ENCODE measurements at regions not wholly inside any gene's neighbourhood (a gene's known extent, or its start where the extent isn't known, plus 50 kb on each side); places are given as distances from the start of the nearest gene placed in this dataset.

DNA sequence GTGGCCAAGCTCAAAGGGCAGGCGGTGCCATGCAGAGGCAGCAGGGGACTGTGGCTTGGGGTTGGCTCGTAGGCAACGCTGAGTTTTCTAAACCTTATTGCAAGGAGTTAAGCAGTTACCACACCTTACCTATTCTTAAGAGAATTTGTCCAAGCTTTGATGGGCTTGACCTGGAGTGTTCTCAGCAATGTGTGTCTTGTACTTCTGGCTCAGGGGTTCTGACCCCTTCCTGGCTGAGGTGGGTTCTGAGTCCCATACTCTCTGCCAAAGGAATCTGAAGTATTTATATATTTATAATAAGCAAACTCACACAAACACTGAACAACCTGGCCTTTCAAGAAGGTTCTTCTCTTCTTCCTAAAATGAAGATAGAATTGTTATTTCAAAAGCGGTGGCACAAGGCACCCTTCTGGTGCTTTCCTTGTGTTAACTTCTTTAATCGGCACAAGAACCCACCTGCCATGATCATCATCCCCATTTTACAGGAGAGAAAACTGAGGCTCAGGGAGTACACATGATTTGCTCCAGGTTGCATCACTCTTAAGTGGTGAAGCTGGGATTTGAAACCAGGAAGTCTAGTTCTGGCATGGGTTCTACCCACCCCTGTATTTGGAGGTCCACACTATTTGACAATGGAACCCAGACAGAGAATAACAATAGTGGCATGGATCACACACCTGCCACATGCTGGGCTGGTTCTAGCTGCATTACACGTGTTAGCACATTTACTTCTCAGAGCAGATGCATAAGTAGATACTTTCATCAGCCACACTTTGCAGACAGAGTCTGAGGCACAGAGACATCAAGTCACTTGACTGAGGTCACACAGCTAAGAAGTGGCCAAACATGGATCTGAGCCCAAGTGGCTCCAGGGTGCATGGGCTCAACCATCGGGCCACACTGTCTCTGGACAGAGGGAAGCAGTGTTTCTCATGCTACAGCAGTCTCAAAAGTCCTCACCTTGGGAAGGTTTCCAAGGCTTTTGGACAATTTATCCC is 224.0 kb downstream of the AACS start:
- H3K4me3 ChIP-seq (ENCODE audit: low read depth in 1 of 2, low read length in 2 of 2): no peak overlapping the region
- no peaks in the 10 kb centered on the region for H3K27me3 ChIP-seq (ENCODE audit: low read depth, low read length)
- no peaks in the 10 kb centered on the region for H3K4me1 ChIP-seq (ENCODE audit: control insufficient read depth in 1 of 2, insufficient read depth in 2 of 2, low read length in 2 of 2)
- peaks cover 0 to 12% of the 10 kb centered on the region in 2 donors for H3K9me3 ChIP-seq (ENCODE audit: control insufficient read depth in 1 of 2, low read length in 2 of 2)
- H3K27ac ChIP-seq (ENCODE audit: low read length): no peak overlapping the region
- no peaks in the 10 kb centered on the region for H3K36me3 ChIP-seq (ENCODE audit: control insufficient read depth in 1 of 2, insufficient read depth in 2 of 2, low read length in 2 of 2)

GRCh38 chr12:125289970-125290369 is 224.7 kb downstream of the AACS start:
- H3K4me1 ChIP-seq (ENCODE audit: control insufficient read depth in 1 of 2, insufficient read depth in 2 of 2, low read length in 2 of 2): no peaks in the 10 kb centered on the region
- no peaks in the 10 kb centered on the region for H3K36me3 ChIP-seq (ENCODE audit: control insufficient read depth in 1 of 2, insufficient read depth in 2 of 2, low read length in 2 of 2)
- H3K9me3 ChIP-seq (ENCODE audit: control insufficient read depth in 1 of 2, low read length in 2 of 2): peaks cover 0 to 12% of the 10 kb centered on the region in 2 donors
- no peaks in the 10 kb centered on the region for H3K27me3 ChIP-seq (ENCODE audit: low read depth, low read length)
- no peak overlapping the region for H3K27ac ChIP-seq (ENCODE audit: low read length)
- H3K4me3 ChIP-seq (ENCODE audit: low read depth in 1 of 2, low read length in 2 of 2): no peak overlapping the region

- Histone ChIP-seq H3K27ac (ENCODE audit: low read length) (no peak overlapping the region), H3K4me1 (ENCODE audit: control insufficient read depth in 1 of 2, insufficient read depth in 2 of 2, low read length in 2 of 2) (no peaks in the 10 kb centered on the region), H3K9me3 (ENCODE audit: control insufficient read depth in 1 of 2, low read length in 2 of 2) (peaks cover 0 to 12% of the 10 kb centered on the region in 2 donors), H3K36me3 (ENCODE audit: control insufficient read depth in 1 of 2, insufficient read depth in 2 of 2, low read length in 2 of 2) (no peaks in the 10 kb centered on the region), H3K4me3 (ENCODE audit: low read depth in 1 of 2, low read length in 2 of 2) (no peak overlapping the region), H3K27me3 (ENCODE audit: low read depth, low read length) (no peaks in the 10 kb centered on the region)
Observed at GRCh38 chr12:125292700-125293099, 227.5 kb downstream of the AACS start.

GRCh38 chr12:125295550-125295949 is 230.3 kb downstream of the AACS start:
- Histone ChIP-seq H3K27ac (ENCODE audit: low read length) (no peak overlapping the region), H3K27me3 (ENCODE audit: low read depth, low read length) (no peaks in the 10 kb centered on the region)

DNA sequence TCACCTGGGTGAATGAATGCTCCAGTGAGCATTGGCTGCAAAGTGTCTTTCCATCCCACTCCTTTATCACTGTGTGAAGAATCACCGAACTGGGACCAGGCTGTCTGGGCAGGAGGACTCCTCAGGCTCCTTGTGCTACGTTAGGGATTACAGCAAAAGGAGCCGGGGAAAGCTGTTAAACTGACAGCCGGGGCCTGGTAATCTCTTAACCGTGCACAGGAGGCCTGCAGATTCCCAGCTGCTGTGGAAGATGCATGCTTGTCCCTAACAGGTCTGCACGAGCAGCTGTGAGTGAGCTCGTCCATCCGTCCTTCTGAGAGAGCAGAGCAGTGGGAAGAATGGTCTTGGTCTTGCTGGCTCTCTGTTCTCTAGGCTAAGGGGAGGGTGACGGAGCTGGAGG is 231.5 kb downstream of the AACS start:
- no peak overlapping the region for H3K4me3 ChIP-seq (ENCODE audit: low read depth in 1 of 2, low read length in 2 of 2)
- H3K27me3 ChIP-seq (ENCODE audit: low read depth, low read length): no peaks in the 10 kb centered on the region
- H3K4me1 ChIP-seq (ENCODE audit: control insufficient read depth in 1 of 2, insufficient read depth in 2 of 2, low read length in 2 of 2): no peaks in the 10 kb centered on the region
- peaks cover 0 to 12% of the 10 kb centered on the region in 2 donors for H3K9me3 ChIP-seq (ENCODE audit: control insufficient read depth in 1 of 2, low read length in 2 of 2)
- no peak overlapping the region for H3K27ac ChIP-seq (ENCODE audit: low read length)
- H3K36me3 ChIP-seq (ENCODE audit: control insufficient read depth in 1 of 2, insufficient read depth in 2 of 2, low read length in 2 of 2): no peaks in the 10 kb centered on the region

More at GRCh38 chr12:125295550-125295949, 230.3 kb downstream of the AACS start:
- no peak overlapping the region for H3K4me3 ChIP-seq (ENCODE audit: low read depth in 1 of 2, low read length in 2 of 2)
- no peaks in the 10 kb centered on the region for H3K4me1 ChIP-seq (ENCODE audit: control insufficient read depth in 1 of 2, insufficient read depth in 2 of 2, low read length in 2 of 2)
- H3K36me3 ChIP-seq (ENCODE audit: control insufficient read depth in 1 of 2, insufficient read depth in 2 of 2, low read length in 2 of 2): no peaks in the 10 kb centered on the region
- peaks cover 0 to 12% of the 10 kb centered on the region in 2 donors for H3K9me3 ChIP-seq (ENCODE audit: control insufficient read depth in 1 of 2, low read length in 2 of 2)

DNA sequence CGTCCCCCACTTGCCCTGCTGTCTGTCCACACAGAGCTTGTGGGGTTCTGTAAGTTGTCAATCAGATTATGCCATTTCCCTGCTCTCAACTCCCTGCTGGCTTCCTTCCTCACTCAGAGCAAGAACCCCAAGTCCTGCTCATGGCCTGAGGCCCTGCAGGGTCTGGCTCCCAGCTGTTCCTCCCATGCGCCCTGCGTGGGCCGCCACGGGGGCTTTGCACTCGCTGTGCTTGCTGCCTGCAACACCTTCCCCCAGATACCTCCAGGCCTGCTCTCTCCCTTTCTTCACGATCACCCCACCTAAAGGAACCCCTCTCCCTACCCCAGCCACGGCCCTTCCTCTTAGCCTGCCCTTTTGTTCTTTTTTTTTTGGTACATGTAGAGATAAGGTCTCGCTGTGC is 234.6 kb downstream of the AACS start:
- Histone ChIP-seq H3K4me3 (ENCODE audit: low read depth in 1 of 2, low read length in 2 of 2) (no peak overlapping the region), H3K27me3 (ENCODE audit: low read depth, low read length) (no peaks in the 10 kb centered on the region), H3K4me1 (ENCODE audit: control insufficient read depth in 1 of 2, insufficient read depth in 2 of 2, low read length in 2 of 2) (no peaks in the 10 kb centered on the region), H3K27ac (ENCODE audit: low read length) (no peak overlapping the region), H3K9me3 (ENCODE audit: control insufficient read depth in 1 of 2, low read length in 2 of 2) (no peaks in the 10 kb centered on the region), H3K36me3 (ENCODE audit: control insufficient read depth in 1 of 2, insufficient read depth in 2 of 2, low read length in 2 of 2) (no peaks in the 10 kb centered on the region)

- Histone ChIP-seq H3K36me3 (ENCODE audit: control insufficient read depth in 1 of 2, insufficient read depth in 2 of 2, low read length in 2 of 2) (no peaks in the 10 kb centered on the region), H3K4me3 (ENCODE audit: low read depth in 1 of 2, low read length in 2 of 2) (no peak overlapping the region), H3K4me1 (ENCODE audit: control insufficient read depth in 1 of 2, insufficient read depth in 2 of 2, low read length in 2 of 2) (no peaks in the 10 kb centered on the region), H3K27ac (ENCODE audit: low read length) (no peak overlapping the region), H3K27me3 (ENCODE audit: low read depth, low read length) (no peaks in the 10 kb centered on the region), H3K9me3 (ENCODE audit: control insufficient read depth in 1 of 2, low read length in 2 of 2) (no peaks in the 10 kb centered on the region)
Observed at GRCh38 chr12:125300249-125300648, 235.0 kb downstream of the AACS start.

GRCh38 chr12:125303337-125303736 is 238.1 kb downstream of the AACS start:
- Histone ChIP-seq H3K4me1 (ENCODE audit: control insufficient read depth in 1 of 2, insufficient read depth in 2 of 2, low read length in 2 of 2) (no peaks in the 10 kb centered on the region), H3K4me3 (ENCODE audit: low read depth in 1 of 2, low read length in 2 of 2) (no peak overlapping the region), H3K9me3 (ENCODE audit: control insufficient read depth in 1 of 2, low read length in 2 of 2) (no peaks in the 10 kb centered on the region), H3K27me3 (ENCODE audit: low read depth, low read length) (no peaks in the 10 kb centered on the region), H3K27ac (ENCODE audit: low read length) (no peak overlapping the region), H3K36me3 (ENCODE audit: control insufficient read depth in 1 of 2, insufficient read depth in 2 of 2, low read length in 2 of 2) (no peaks in the 10 kb centered on the region)

DNA sequence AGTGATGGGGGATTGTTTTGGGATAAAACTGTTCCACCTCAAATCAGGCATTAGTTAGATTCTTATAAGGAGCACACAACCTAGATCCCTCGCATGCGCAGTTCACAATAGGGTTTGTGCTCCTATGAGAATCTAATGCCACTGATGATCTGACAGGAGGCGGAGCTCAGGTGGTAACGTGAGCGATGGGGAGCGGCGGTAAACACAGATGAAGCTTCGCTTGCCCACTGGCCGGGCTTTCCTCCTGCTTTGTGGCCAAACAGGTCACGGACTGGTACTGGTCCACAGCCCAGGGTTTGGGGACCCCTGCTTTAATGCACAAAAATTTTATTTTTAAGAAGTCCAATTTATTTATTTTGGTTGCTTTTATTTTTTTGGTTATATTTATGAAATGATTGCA is 238.8 kb downstream of the AACS start:
- no peaks in the 10 kb centered on the region for H3K9me3 ChIP-seq (ENCODE audit: control insufficient read depth in 1 of 2, low read length in 2 of 2)
- H3K36me3 ChIP-seq (ENCODE audit: control insufficient read depth in 1 of 2, insufficient read depth in 2 of 2, low read length in 2 of 2): no peaks in the 10 kb centered on the region
- H3K27me3 ChIP-seq (ENCODE audit: low read depth, low read length): no peaks in the 10 kb centered on the region
- H3K27ac ChIP-seq (ENCODE audit: low read length): no peak overlapping the region
- no peaks in the 10 kb centered on the region for H3K4me1 ChIP-seq (ENCODE audit: control insufficient read depth in 1 of 2, insufficient read depth in 2 of 2, low read length in 2 of 2)
- no peak overlapping the region for H3K4me3 ChIP-seq (ENCODE audit: low read depth in 1 of 2, low read length in 2 of 2)

DNA sequence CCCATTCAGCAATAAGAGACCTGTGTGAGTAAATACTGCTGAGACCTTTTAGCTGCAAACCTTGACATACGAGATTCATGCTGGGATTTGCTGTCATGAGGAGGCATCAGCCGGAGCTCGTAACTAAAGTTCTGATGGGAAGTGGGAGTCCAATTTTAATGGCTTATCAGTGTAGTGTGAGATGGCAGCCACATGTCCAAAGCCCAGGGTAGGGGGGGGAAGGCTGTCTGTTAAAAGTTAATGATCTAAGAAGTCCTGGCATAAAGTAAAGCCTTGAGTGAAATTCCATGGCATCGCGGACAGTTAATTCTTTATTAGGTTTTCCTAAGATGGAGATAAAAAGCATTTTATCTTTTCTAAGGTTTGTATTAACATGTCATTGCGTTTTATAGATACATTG is 240.0 kb downstream of the AACS start:
- no peaks in the 10 kb centered on the region for H3K36me3 ChIP-seq (ENCODE audit: control insufficient read depth in 1 of 2, insufficient read depth in 2 of 2, low read length in 2 of 2)
- no peak overlapping the region for H3K4me3 ChIP-seq (ENCODE audit: low read depth in 1 of 2, low read length in 2 of 2)
- no peaks in the 10 kb centered on the region for H3K4me1 ChIP-seq (ENCODE audit: control insufficient read depth in 1 of 2, insufficient read depth in 2 of 2, low read length in 2 of 2)
- no peak overlapping the region for H3K27ac ChIP-seq (ENCODE audit: low read length)
- no peaks in the 10 kb centered on the region for H3K9me3 ChIP-seq (ENCODE audit: control insufficient read depth in 1 of 2, low read length in 2 of 2)
- no peaks in the 10 kb centered on the region for H3K27me3 ChIP-seq (ENCODE audit: low read depth, low read length)

GRCh38 chr12:125310461-125310860 is 245.2 kb downstream of the AACS start:
- H3K36me3 ChIP-seq (ENCODE audit: control insufficient read depth in 1 of 2, insufficient read depth in 2 of 2, low read length in 2 of 2): no peaks in the 10 kb centered on the region
- H3K27ac ChIP-seq (ENCODE audit: low read length): no peak overlapping the region
- H3K9me3 ChIP-seq (ENCODE audit: control insufficient read depth in 1 of 2, low read length in 2 of 2): no peaks in the 10 kb centered on the region

More at GRCh38 chr12:125310461-125310860, 245.2 kb downstream of the AACS start:
- H3K27me3 ChIP-seq (ENCODE audit: low read depth, low read length): no peaks in the 10 kb centered on the region
- no peak overlapping the region for H3K4me3 ChIP-seq (ENCODE audit: low read depth in 1 of 2, low read length in 2 of 2)
- no peaks in the 10 kb centered on the region for H3K4me1 ChIP-seq (ENCODE audit: control insufficient read depth in 1 of 2, insufficient read depth in 2 of 2, low read length in 2 of 2)

All from muscle layer of duodenum (tissue), 2 donors.